Umbilical cord (tissue), 1 donor: ENCODE measurements at regions not wholly inside any gene's neighbourhood (a gene's known extent, or its start where the extent isn't known, plus 50 kb on each side); places are given as distances from the start of the nearest gene placed in this dataset.
A peak's percentile ranks its signal among the peaks of the same experiment; 100 is the strongest.
"Not testable (repeated sequence)": the region's sequence is repeated elsewhere in the genome, so short reads cannot be mapped to it uniquely, and the experiment has no call there.

Experiments used
- DNase-seq: peaks from one replicate; pipeline ENCODE4 v3.0.0-alpha.2; 2015; ENCODE audit warnings: low spot score

- DNase-seq = not testable (repeated sequence)
These were observed 144.7 kb upstream of the CRYM start for GRCh38 chr16:21422824-21423223.

GRCh38 chr16:21404699-21405098, 126.6 kb upstream of the CRYM start:
- not testable (repeated sequence) for DNase-seq

GRCh38 chr16:21397866-21398265, 119.8 kb upstream of the CRYM start:
- DNase-seq = not testable (repeated sequence)

DNA sequence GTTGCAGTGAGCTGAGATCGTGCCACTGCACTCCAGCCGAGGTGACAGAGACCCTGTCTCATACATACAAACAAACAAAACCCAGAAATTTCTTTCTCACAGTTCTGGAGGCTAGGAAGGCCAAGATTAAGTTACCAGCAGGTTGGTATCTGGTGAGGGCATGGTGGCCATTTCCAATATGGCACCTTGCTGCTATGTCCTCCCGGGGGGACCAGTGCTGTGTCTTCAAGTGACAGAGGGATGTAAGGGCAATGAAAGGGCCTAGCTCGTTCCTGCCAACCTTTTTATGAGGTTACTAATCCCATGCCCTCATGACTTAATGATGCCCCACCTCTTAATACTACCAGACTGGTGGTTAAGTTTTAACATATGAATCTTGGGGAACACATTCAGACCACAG, 118.5 kb upstream of the CRYM start:
- not testable (repeated sequence) for DNase-seq

GRCh38 chr16:21390634-21391033, 112.5 kb upstream of the CRYM start:
- DNase-seq = not testable (repeated sequence)

DNA sequence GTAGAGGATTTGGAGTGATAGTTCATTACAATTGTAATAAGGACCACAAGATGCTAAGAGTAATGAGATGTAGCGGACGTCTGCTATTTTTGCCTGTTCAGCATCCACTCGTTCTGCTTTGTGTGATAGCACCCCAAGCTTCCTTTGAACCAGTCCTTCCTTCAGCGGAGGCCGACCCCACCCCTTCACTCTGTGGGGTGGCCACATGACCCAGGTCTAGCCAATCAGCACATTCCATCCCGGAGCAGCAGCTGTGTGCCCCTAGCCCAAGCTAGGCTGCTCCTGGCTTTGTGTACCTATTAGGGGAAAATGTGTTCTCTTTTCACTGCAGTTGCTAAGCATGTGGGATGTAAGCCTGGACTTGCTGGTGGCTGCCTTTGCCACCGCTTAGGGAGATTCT, 111.8 kb upstream of the CRYM start:
- not testable (repeated sequence) for DNase-seq

- not testable (repeated sequence) for DNase-seq
These were observed 109.7 kb upstream of the CRYM start for GRCh38 chr16:21387757-21388156.

GRCh38 chr16:21386201-21386915, 108.3 kb upstream of the CRYM start:
- DNase-seq = not testable (repeated sequence)

DNA sequence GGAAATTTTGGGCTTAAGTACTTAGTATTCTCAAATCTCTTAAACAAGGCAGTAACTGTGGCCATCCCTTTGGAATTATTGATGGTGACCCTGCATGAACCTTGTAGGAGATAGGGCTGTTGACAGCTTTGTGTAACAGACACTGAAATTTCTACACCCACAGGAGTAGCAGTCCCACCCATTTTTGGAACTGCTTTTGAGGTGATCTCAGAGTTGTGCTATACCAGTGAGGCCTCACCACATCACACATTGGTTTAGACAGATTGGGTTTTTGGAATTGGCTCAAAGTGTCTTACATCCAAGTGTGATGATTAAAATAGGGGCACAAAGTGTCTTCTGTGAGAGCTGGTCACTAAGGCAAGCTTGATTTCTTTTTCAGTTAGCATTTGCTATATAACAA, 105.6 kb upstream of the CRYM start:
- DNase-seq = not testable (repeated sequence)

DNA sequence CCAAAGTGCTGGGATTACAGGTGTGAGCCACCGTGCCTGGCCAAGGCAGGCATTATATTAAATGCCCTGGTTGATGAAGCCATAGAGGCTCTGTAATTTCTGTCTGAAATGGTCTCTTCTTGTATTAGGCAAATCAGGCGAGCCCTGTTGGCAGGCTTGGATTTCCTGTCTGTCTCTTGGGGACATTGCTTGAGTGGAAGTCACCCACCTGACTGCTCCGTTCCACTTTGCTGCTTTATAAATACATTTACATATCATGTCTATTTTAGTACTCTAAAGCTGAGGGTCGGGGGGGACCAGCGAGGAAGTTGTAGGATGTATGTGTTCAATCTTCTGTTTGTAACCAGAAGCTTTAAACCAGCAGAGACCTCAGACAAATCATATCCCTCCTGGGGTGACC, 101.6 kb upstream of the CRYM start:
- not testable (repeated sequence) for DNase-seq

DNA sequence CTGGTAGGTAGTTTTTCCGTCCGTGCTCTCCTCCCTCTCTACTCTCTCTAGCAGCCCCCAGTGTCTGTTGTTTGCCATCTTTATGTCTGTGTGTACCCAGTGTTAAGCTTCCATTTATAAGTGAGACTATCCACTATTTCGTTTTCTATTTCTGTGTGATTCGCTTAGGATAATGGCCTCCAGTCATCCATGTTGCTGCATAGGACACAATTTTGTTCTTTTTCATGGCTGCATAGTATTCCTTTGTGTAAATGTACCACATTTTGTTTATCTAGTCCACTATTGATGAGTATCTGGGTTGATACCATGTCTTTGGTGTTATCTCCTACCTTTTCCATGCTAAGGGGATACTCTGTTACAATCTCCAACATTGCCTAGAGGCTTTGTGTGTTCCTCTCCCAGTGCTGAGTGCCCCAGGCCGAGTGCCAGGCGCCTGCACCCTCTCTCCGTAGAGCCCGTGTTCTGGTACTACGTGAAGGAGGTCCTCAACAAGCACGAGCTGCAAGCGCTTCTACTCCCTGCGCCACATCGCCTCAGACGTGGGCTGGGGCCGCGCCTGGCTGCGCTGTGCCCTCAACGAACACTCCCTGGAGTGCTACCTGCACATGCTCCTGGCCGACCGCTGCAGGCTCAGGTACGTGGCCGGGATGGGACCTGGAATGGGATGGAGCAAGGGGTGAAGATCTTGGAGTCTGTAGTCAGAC, 98.3 kb upstream of the CRYM start:
- DNase-seq = not testable (repeated sequence)

GRCh38 chr16:21375334-21375733, 97.2 kb upstream of the CRYM start:
- peak; percentile 14 for DNase-seq

GRCh38 chr16:21373454-21373853, 95.4 kb upstream of the CRYM start:
- DNase-seq = not testable (repeated sequence)

DNA sequence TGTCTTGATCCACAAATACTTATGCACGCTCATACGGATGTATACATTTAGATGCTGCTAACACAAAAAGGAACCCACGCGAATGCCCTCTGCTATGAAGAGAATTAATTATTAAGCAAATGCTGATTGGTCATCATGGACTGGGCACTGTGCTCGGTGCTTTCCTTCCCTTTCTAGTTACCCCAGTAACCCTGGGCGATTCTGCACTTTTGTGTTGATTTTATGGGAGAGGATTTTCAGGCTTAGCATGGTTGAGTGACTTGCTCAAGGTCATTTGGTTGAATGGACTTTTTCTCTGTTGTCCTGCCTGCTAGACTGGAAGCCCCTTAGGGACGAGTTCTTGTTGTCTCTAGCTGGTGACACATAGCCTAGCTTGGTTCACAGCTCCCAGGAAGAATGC, 94.8 kb upstream of the CRYM start:
- not testable (repeated sequence) for DNase-seq

- peak; percentile 85 for DNase-seq
These were observed 94.2 kb upstream of the CRYM start for GRCh38 chr16:21372162-21372835.

DNA sequence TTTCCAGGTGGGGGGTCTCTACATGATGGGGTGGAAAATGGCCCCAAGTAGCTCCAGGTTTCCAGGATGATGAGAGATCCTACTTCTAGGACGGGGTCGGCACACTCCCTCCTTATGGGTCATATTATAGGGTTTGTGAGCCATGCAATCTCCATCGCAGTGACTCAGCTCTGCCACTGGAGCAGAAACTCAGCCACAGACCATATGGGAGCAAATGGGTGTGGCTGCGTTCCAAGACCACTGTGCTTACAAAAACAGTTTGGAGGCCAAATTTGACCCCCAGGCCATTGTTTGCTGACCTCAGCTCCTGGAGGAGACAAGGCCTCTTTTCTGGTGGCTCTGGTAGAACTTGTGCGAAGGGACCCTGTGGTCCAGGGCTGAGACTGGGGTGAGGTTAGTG, 92.7 kb upstream of the CRYM start:
- DNase-seq = not testable (repeated sequence)

GRCh38 chr16:21368973-21369942, 91.2 kb upstream of the CRYM start:
- peak; percentile 51 for DNase-seq

DNA sequence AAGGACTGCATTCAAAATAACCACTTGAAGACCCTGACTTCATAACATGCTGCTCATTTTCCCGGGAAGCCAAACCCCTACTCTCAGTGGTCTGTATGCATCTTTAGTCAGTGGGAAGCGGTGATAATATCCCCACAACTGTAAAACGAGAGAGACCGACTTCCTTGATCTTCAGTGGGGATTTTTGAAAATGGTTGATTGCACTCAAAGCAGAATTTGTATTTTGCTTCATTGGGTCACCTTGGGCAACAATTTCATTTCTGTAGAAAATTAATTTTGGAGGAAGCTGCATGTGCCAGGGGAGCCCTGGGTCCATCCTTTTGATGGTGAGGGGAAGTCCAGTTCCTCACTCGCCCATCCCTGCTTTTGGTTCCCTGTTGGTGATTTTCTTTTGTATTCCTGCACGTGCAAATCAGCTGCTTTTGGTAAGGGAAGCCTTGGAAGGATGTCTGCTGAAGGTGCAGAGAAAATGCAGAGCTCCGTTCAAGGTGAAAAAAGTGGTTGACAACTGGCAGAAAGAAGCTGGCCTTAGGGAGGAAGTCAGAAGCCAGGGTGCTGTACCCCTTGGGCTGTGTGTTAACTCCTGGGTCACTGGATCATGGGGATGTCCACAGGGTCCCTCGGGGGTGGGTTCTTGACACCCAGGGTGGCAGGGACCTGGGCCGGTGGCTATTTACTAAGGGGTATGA, 89.8 kb upstream of the CRYM start:
- not testable (repeated sequence) for DNase-seq

DNA sequence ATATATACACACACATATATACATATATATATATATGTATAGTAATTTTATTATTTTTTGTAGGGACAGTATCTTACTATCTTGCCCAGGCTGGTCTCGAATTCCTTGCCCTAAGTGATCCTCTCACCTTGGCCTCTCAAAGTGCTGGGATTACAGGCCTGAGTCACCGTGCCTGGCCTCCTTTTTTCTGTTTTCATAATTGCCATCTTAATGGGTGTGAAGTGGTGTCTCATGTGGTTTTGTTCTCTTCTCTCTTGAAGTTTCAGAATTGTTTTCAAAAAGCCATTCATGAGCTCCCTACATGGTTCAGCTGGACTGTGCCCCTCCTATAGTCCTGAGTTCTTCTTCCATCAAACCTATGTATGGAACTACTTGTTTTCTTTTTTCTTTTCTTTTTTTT, 88.9 kb upstream of the CRYM start:
- DNase-seq = not testable (repeated sequence)

DNA sequence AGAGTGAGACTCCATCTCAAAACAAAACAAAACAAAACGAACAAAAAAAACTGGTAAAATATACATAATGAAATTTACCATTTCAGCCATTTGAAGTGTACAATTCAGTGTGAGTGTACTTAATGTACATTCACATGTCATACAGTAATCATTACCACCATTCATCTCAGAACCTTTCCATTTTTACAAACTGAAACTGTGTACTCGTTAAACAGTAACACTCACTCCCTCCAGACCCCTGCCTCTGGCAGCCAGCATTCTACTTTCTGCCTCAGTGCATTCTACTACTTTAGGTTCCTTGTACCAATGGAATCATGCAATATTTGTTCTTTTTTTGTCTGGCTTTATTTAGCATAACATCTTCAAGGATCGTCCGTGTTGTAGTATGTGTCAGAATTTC, 87.5 kb upstream of the CRYM start:
- not testable (repeated sequence) for DNase-seq
